Ishikawa (cell line): ENCODE measurements at regions not wholly inside any gene's neighbourhood (a gene's known extent, or its start where the extent isn't known, plus 50 kb on each side); places are given as distances from the start of the nearest gene placed in this dataset.

Experiments used
- CEBPB ChIP-seq: IDR thresholded peaks from 2 replicates; pipeline ENCODE4 v1.6.1; 2012
- CREB1 ChIP-seq: IDR thresholded peaks from 2 replicates; pipeline ENCODE4 v1.6.1; 2012; ENCODE audit warnings: low read depth
- EGR1 ChIP-seq: IDR thresholded peaks from 2 replicates; pipeline ENCODE4 v1.6.1; 2012
- EP300 ChIP-seq: IDR thresholded peaks from 2 replicates; pipeline ENCODE4 v1.6.1; 2012; ENCODE audit warnings: borderline replicate concordance
- FOXM1 ChIP-seq: IDR thresholded peaks from 2 replicates; pipeline ENCODE4 v1.6.1; 2012; ENCODE audit warnings: low read depth, borderline replicate concordance
- NFIC ChIP-seq: IDR thresholded peaks from 2 replicates; pipeline ENCODE4 v1.6.1; 2012
- RAD21 ChIP-seq: IDR thresholded peaks from 2 replicates; pipeline ENCODE4 v1.6.1; 2012; ENCODE audit warnings: low read depth
- TAF1 ChIP-seq: IDR thresholded peaks from 2 replicates; pipeline ENCODE4 v1.6.1; 2012; ENCODE audit warnings: low read depth, mild to moderate bottlenecking
- TEAD4 ChIP-seq: IDR thresholded peaks from 2 replicates; pipeline ENCODE4 v1.6.1; 2012
- YY1 ChIP-seq: IDR thresholded peaks from 2 replicates; pipeline ENCODE4 v1.6.1; 2012; ENCODE audit warnings: low read depth
- ZBTB7A ChIP-seq: IDR thresholded peaks from 2 replicates; pipeline ENCODE4 v1.6.1; 2012; ENCODE audit warnings: low read depth
- TF ChIP-seq, protein P1 (sequence below): IDR thresholded peaks from 2 replicates; pipeline ENCODE4 v1.6.1; 2012
- TF ChIP-seq, protein P2 (sequence below): IDR thresholded peaks from 2 replicates; pipeline ENCODE4 v1.6.1; 2012
- TF ChIP-seq, protein P3 (sequence below): IDR thresholded peaks from 2 replicates; pipeline ENCODE4 v1.6.1; 2012; ENCODE audit warnings: low read depth, mild to moderate bottlenecking

DNA sequence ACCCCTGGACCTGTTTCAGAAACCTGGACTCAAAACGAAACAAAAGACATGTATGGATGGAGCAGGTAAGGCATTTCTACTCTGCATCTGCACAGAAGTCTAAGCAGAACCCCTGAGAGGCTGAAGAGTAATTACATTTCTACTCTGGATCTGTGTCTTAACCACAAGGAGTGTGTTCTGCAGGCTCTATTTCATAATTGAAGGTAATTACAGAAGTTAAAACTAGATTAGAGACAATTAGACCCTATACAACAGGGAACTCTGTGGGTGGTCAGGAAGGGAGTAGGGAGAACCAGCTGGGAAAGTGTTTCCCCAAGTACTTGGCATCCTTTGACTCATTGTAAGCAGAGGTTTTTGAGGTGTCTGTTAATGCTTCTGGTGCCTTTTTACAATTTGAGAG lies 69.8 kb downstream of the IGSF1 start:
- TF ChIP-seq, protein P1, sequence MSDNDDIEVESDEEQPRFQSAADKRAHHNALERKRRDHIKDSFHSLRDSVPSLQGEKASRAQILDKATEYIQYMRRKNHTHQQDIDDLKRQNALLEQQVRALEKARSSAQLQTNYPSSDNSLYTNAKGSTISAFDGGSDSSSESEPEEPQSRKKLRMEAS, result no peak
- TF ChIP-seq TEAD4, result no peak
- TF ChIP-seq, protein P2, sequence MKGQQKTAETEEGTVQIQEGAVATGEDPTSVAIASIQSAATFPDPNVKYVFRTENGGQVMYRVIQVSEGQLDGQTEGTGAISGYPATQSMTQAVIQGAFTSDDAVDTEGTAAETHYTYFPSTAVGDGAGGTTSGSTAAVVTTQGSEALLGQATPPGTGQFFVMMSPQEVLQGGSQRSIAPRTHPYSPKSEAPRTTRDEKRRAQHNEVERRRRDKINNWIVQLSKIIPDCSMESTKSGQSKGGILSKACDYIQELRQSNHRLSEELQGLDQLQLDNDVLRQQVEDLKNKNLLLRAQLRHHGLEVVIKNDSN, result no peak
- no peak for TF ChIP-seq YY1
- no peak for TF ChIP-seq CEBPB
- TF ChIP-seq TAF1, result no peak
- no peak for TF ChIP-seq ZBTB7A
- TF ChIP-seq EGR1, result no peak
- no peak for TF ChIP-seq RAD21
- no peak for TF ChIP-seq FOXM1
- TF ChIP-seq EP300, result no peak
- TF ChIP-seq, protein P3, sequence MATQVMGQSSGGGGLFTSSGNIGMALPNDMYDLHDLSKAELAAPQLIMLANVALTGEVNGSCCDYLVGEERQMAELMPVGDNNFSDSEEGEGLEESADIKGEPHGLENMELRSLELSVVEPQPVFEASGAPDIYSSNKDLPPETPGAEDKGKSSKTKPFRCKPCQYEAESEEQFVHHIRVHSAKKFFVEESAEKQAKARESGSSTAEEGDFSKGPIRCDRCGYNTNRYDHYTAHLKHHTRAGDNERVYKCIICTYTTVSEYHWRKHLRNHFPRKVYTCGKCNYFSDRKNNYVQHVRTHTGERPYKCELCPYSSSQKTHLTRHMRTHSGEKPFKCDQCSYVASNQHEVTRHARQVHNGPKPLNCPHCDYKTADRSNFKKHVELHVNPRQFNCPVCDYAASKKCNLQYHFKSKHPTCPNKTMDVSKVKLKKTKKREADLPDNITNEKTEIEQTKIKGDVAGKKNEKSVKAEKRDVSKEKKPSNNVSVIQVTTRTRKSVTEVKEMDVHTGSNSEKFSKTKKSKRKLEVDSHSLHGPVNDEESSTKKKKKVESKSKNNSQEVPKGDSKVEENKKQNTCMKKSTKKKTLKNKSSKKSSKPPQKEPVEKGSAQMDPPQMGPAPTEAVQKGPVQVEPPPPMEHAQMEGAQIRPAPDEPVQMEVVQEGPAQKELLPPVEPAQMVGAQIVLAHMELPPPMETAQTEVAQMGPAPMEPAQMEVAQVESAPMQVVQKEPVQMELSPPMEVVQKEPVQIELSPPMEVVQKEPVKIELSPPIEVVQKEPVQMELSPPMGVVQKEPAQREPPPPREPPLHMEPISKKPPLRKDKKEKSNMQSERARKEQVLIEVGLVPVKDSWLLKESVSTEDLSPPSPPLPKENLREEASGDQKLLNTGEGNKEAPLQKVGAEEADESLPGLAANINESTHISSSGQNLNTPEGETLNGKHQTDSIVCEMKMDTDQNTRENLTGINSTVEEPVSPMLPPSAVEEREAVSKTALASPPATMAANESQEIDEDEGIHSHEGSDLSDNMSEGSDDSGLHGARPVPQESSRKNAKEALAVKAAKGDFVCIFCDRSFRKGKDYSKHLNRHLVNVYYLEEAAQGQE, result no peak
- TF ChIP-seq NFIC, result no peak
- no peak for TF ChIP-seq CREB1
